Fibroblast of peridontal ligament (primary cell): ENCODE measurements at regions not wholly inside any gene's neighbourhood (a gene's known extent, or its start where the extent isn't known, plus 50 kb on each side); places are given as distances from the start of the nearest gene placed in this dataset.

Experiments used
- DNase-seq: peaks from one replicate; pipeline ENCODE4 v3.0.0-alpha.2; 2010; ENCODE audit errors: extremely low read depth

- DNase-seq: no peak
Measured at GRCh38 chr17:68812876-68813584, 142.2 kb downstream of the ABCA8 start.

GRCh38 chr17:68809148-68809547 is 146.0 kb downstream of the ABCA8 start:
- DNase-seq: no peak

- peak; percentile 39 for DNase-seq
Measured at GRCh38 chr17:68807998-68808772, 147.0 kb downstream of the ABCA8 start.

GRCh38 chr17:68805609-68806008 is 149.6 kb downstream of the ABCA8 start:
- no peak for DNase-seq

DNA sequence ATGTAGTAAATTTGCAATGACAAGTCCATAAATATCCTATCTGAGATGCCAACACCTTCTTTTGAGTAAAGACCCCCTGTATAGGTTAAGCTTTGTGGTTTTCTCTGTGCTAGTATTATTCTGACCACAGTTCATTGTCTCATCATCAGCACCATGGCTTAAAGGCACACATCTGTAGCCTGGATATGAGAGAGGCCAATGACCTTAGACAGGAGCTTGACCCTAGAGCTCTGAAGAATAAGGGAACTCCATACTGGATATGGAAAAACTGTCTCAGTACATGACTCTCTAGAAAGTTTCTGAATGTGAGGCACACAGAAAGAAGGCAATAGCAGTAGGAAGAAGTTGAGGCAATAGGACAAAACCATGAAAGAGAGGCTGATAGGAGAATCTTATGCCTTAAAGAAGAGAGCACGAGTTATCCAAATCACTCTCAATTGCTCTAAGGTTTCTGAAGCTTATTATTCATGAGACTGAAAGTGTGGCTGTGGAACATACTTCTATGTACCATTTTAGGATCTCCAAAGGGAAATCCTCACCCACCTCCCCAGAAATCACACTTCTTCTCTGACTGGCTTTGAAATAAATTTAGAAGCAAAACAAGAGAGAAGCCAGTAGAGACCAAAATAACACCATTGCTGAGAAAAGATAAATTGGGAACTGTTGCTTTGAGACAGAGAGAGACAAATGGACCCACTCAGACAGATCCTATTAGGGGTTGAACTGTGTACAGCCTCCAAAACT is 150.2 kb downstream of the ABCA8 start:
- no peak for DNase-seq

- no peak for DNase-seq
Measured at GRCh38 chr17:68803164-68803929, 151.8 kb downstream of the ABCA8 start.

DNA sequence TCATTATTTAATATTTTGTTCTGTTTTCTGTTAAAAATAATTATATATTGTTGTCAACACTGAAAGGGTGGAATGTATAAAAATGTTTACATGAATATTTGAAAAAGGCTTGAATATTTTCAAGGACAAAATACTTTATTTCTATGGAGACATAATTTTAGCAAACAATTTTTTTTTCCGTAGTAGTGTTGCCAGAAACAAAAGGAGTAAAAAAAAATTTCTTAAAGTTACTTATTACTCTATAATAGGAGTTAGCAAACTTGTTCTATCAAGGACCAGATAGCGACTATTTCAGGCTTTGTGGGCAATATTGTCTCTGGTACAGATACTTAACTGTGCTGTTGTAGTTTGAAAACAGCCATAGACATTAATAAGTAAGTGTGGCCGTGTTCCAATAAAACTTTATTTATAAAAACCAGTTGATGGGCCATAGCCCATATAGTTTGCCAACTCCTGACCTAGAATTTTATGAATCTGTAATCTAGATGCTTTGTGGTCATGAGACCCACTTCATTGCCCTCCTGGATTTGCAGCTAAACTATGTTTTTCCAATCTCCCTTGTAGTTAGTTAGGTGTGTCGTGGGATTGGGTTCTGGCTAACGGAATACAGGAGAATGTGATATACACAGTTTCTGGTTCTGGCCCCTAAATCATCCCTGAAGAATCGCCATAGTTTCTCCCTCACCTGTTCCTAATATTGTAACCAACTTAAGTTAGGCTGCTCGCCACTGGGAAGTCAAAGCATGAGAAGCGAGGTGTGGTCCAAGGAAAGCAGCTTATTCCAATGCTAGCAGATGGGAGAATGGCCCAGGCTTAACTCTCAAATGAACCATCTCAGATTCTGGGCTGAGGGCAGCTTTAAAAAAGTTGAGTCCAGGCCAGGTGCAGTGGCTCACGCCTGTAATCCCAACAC is 153.6 kb downstream of the ABCA8 start:
- no peak for DNase-seq

GRCh38 chr17:68800751-68801150 is 154.4 kb downstream of the ABCA8 start:
- peak; percentile 84 for DNase-seq

GRCh38 chr17:68794636-68795434 is 160.4 kb downstream of the ABCA8 start:
- DNase-seq: peak; percentile 89

DNA sequence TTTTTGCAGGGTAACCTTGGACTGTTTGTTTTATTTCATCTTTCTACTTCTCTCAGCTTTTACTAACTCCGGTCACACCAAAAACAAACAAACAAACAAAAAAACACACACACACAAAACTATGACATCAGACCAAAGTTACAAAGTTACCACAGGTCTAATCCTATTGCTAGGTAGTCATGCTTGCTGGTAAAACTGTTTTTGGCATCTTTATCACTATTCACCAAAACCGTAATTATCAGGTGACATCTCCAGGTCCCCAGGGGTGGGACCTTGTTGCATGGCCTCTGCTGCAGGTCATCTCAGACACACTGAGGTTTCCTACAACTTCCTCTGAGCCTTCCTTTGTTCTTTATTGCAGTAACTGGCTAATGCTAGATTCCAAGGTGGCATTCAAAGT is 162.3 kb downstream of the ABCA8 start:
- DNase-seq: no peak

DNA sequence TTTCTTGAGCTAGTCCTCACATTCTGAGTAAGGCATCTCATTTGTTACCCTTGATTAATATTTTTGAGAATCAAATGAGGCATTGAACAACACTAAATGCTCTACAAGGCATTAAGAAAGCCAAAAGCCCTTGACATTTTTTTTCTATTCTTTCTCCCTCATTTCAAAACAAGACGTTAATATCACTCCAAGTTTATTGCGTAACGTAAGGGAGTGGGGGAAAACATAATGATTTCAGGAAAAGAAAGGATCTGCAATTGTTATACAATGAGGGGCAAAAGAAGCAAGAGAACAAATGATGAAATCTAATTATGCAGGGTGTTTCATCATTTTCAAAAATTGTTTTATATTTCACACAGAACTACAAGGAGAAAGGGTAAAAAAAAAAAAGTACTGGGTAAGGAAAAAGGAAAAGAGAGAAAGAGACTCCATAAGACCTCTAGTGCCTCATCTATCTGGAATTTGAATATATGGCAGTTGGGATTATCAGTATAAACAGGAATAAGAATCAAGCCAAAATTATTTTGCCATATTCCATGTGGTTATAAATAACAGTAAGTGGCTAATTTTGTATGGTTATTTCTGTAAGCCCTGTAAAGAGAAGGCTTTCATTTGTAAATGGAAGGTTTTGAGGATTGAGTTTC is 163.0 kb downstream of the ABCA8 start:
- DNase-seq: peak; percentile 78

DNA sequence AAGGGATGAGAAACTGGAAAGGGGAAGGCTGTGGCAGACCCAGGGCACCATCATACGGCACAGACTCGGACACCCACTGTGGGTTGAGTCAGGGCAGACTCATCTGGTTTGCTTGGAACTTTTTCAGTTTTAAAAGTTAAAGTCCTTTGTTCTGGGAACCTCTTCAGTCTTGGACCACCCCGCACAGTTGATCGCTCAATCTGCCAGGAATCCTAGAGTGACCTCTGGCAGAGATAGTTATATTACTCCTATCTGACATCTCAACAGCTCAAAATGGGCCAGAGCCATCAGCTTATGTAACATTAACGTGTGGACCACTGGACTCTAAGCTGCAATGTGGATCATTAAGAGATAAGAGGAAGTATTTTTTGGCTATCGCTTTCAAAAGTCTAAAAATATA is 164.3 kb downstream of the ABCA8 start:
- DNase-seq: no peak

- DNase-seq: no peak
Measured at GRCh38 chr17:68790492-68790891, 164.7 kb downstream of the ABCA8 start.

DNA sequence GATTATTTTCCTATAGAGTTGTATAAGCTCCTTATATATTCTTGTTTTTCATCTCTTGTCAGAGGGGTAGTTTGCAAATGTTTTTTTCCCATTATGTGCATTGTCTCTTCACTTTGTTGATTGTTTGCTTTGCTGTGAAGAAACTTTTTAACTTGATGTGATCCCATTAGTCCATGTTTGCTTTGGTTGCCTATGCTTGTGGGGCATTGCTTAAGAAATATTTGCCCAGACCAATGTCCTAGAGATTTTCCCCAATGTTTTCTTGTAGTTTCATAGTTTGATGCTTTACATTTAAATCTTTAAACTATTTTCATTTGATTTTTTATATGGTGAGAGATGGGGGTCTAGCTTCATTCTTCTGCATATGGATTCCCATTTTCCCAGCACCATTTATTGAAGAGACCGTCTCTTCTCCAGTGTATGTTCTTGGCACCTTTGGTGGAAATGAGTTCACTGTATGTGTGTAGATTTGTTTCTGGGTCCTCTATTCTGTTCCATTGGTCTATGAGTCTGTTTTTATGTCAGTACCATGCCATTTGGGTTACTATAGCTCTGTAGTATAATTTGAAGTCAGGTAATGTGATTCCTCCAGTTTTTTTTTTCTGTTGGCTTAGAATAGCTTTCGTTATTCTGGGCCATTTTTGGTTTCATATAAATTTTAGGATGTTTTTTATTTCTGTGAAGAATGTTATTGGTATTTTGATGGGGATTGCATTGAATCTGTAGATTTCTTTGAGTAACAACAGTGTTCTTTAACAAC is 165.8 kb downstream of the ABCA8 start:
- no peak for DNase-seq

GRCh38 chr17:68785565-68786486 is 169.4 kb downstream of the ABCA8 start:
- DNase-seq: no peak

- no peak for DNase-seq
Measured at GRCh38 chr17:68784431-68784830, 170.8 kb downstream of the ABCA8 start.

- DNase-seq: no peak
Measured at GRCh38 chr17:68783861-68784260, 171.3 kb downstream of the ABCA8 start.

DNA sequence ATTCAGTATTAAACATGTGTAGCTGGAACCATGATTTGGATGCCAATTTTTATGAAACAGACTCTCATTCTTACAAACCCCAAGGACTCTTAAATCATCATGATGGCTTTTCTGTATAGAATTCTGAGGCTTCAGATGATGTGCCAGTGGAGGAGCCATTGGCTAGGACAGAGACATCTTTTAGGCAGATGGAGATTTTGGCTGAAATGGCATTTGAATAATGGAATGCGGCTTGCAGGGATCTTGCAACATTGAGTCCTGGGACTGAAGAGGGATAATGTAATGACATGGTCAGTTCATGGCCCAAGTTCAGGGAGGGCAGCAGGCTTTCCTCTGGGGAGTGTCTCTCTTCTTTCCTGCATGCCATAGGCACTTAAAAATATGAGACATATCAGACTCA is 172.4 kb downstream of the ABCA8 start:
- peak; percentile 91 for DNase-seq
